ENCODE measurements at regions not wholly inside any gene's neighbourhood (a gene's known extent, or its start where the extent isn't known, plus 50 kb on each side); places are given as distances from the start of the nearest gene placed in this dataset.
A peak's percentile ranks its signal among the peaks of the same experiment; 100 is the strongest.

DNA sequence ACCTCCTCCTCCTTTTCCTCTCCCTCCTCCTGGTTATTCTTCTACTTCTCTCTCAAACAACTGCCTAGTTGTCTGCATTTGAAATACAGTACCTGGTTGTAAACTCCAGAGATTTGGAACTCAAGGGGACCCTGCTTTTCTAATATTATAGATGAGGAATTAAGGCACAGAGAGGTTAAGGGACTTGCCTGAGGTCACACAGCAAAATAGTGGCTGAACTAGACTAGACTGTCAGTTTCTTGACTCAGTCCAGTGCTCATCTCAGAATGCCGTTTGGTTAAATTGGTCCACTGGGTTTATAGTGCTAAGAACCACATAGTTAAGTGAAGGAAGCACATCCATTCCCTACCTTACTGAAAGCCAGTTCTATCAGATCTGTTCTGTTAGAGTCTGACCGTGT, 105.9 kb upstream of the VASH1 start:
- Histone ChIP-seq H3K27ac (no peak overlapping the region), H3K79me2 (ENCODE audit: low read depth) (no peaks in the 10 kb centered on the region), H3K9ac (no peak overlapping the region), H2AFZ (replicated peaks) (no peak overlapping the region), H3K36me3 (no peaks in the 10 kb centered on the region), H3K4me2 (no peak overlapping the region), H3K4me3 (no peak overlapping the region), H3K4me1 (peaks cover 8% of the 10 kb centered on the region), H3K9me3 (ENCODE audit: low read depth) (peaks cover 12% of the 10 kb centered on the region), H3F3A (ENCODE audit: low read depth) (no peaks in the 10 kb centered on the region), H4K20me1 (ENCODE audit: low read depth) (no peaks in the 10 kb centered on the region), H3K27me3 (no peaks in the 10 kb centered on the region)
- Mint-ChIP-seq H3K27ac (no peak overlapping the region), H3K4me3 (no peak overlapping the region), H3K36me3 (no peaks in the 10 kb centered on the region), H3K4me1 (peaks cover 9% of the 10 kb centered on the region), H3K9me3 (peaks cover 12% of the 10 kb centered on the region), H3K27me3 (ENCODE audit: insufficient read depth, low read depth) (peaks cover 4% of the 10 kb centered on the region)
- TF ChIP-seq EZH2phosphoT487 (IDR thresholded peaks at IDR 0.05) (no peak), EZH2 (IDR thresholded peaks at IDR 0.05) (no peak)
- TF ChIP-seq, protein P1, sequence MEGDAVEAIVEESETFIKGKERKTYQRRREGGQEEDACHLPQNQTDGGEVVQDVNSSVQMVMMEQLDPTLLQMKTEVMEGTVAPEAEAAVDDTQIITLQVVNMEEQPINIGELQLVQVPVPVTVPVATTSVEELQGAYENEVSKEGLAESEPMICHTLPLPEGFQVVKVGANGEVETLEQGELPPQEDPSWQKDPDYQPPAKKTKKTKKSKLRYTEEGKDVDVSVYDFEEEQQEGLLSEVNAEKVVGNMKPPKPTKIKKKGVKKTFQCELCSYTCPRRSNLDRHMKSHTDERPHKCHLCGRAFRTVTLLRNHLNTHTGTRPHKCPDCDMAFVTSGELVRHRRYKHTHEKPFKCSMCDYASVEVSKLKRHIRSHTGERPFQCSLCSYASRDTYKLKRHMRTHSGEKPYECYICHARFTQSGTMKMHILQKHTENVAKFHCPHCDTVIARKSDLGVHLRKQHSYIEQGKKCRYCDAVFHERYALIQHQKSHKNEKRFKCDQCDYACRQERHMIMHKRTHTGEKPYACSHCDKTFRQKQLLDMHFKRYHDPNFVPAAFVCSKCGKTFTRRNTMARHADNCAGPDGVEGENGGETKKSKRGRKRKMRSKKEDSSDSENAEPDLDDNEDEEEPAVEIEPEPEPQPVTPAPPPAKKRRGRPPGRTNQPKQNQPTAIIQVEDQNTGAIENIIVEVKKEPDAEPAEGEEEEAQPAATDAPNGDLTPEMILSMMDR (IDR thresholded peaks at IDR 0.05), result no peak
- DNase-seq (ENCODE audit: low spot score), result no peak

DNA sequence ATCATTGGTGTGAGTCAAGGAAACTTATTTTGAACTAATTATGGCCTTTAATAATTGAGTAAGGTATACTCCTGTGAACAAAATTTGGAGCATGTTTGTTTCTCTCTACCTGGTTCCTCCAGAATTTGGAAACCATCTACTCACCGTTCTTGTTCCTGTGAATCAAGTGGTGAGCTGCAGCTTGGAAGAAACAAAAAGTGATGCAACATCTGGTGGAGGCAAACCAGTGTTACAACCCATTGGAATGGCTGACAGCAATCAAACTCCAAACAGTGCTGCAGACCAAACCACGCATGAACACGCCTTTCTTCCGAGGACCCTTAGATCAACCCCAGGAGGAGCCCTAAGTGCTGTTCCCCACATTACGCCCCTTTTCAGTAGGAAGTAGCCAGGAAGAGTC, 104.7 kb upstream of the VASH1 start:
- Histone ChIP-seq H3K4me1 (peaks cover 8% of the 10 kb centered on the region), H4K20me1 (ENCODE audit: low read depth) (no peaks in the 10 kb centered on the region), H3K79me2 (ENCODE audit: low read depth) (no peaks in the 10 kb centered on the region), H3K36me3 (no peaks in the 10 kb centered on the region), H2AFZ (replicated peaks) (no peak overlapping the region), H3K9ac (no peak overlapping the region), H3K27me3 (no peaks in the 10 kb centered on the region), H3F3A (ENCODE audit: low read depth) (no peaks in the 10 kb centered on the region), H3K4me2 (no peak overlapping the region), H3K27ac (no peak overlapping the region), H3K4me3 (no peak overlapping the region), H3K9me3 (ENCODE audit: low read depth) (peaks cover 12% of the 10 kb centered on the region)
- no peak for DNase-seq (ENCODE audit: low spot score)
- Mint-ChIP-seq H3K27me3 (ENCODE audit: insufficient read depth, low read depth) (peaks cover 4% of the 10 kb centered on the region), H3K36me3 (no peaks in the 10 kb centered on the region), H3K27ac (peak overlapping the region; percentile 84), H3K4me1 (peaks cover 9% of the 10 kb centered on the region), H3K9me3 (peaks cover 12% of the 10 kb centered on the region), H3K4me3 (no peak overlapping the region)
- no peak for TF ChIP-seq EZH2phosphoT487 (IDR thresholded peaks at IDR 0.05)
- TF ChIP-seq, protein P1 (IDR thresholded peaks at IDR 0.05), result no peak
- no peak for TF ChIP-seq EZH2 (IDR thresholded peaks at IDR 0.05)

DNA sequence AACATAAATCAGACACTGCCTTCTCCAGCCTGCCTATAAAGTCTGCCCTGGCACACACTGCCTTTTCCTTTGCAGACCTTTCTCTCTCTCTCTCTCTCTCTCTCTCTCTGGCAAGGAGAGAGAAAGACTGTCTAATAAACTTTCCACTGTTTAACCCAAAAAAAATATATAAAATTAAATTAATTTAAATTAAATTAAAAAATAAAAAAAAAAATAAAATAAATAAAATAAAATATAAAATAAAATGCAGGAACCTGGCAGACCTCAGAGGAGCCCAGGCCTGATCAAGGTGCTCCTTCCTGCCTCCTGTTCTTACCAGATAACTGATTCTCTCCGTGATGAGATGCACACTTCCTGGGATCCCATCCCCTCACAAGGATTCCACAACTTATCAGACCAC, 103.9 kb upstream of the VASH1 start:
- Histone ChIP-seq H2AFZ (replicated peaks) (no peak overlapping the region), H4K20me1 (ENCODE audit: low read depth) (no peaks in the 10 kb centered on the region), H3K27ac (no peak overlapping the region), H3K4me1 (no peaks in the 10 kb centered on the region), H3K9ac (no peak overlapping the region), H3K36me3 (no peaks in the 10 kb centered on the region), H3F3A (ENCODE audit: low read depth) (no peaks in the 10 kb centered on the region), H3K27me3 (no peaks in the 10 kb centered on the region), H3K4me3 (no peak overlapping the region), H3K9me3 (ENCODE audit: low read depth) (peaks cover 12% of the 10 kb centered on the region), H3K4me2 (no peak overlapping the region), H3K79me2 (ENCODE audit: low read depth) (no peaks in the 10 kb centered on the region)
- TF ChIP-seq, protein P1 (IDR thresholded peaks at IDR 0.05), result no peak
- no peak for DNase-seq (ENCODE audit: low spot score)
- no peaks in the 10 kb centered on the region for H3K36me3 Mint-ChIP-seq
- H3K27ac Mint-ChIP-seq, result no peak overlapping the region
- peaks cover 15% of the 10 kb centered on the region for H3K9me3 Mint-ChIP-seq
- peaks cover 4% of the 10 kb centered on the region for H3K4me1 Mint-ChIP-seq
- no peak overlapping the region for H3K4me3 Mint-ChIP-seq
- H3K27me3 Mint-ChIP-seq (ENCODE audit: insufficient read depth, low read depth), result peaks cover 3% of the 10 kb centered on the region

DNA sequence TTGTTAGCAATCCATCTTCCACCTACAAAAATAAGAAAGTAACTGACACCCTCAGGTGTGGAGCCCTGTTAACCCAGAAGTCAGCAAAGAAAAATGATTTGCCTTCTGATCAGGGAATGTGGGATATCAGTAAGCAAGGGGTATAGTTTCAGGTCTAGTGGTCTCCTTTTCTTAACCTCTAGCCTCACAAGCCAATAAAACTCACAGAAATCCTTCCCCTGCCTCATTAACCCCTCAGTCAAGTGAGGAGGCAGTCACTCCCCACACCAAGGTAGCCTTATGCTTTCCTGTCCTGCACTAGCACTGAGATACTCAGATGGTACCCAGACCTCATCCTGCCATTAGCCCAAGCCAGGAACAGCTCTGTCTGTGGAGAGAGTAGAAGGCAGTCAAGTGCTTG, 103.4 kb upstream of the VASH1 start:
- no peak overlapping the region for H3K4me3 ChIP-seq
- no peaks in the 10 kb centered on the region for H4K20me1 ChIP-seq (ENCODE audit: low read depth)
- no peak overlapping the region for H3K9ac ChIP-seq
- no peak for TF ChIP-seq EZH2 (IDR thresholded peaks at IDR 0.05)
- TF ChIP-seq, protein P1 (IDR thresholded peaks at IDR 0.05), result no peak
- TF ChIP-seq EZH2phosphoT487 (IDR thresholded peaks at IDR 0.05), result no peak
- no peak overlapping the region for H3K27ac Mint-ChIP-seq
- no peak overlapping the region for H3K4me2 ChIP-seq
- no peak overlapping the region for H2AFZ ChIP-seq (replicated peaks)
- DNase-seq (ENCODE audit: low spot score), result no peak
- H3K4me1 Mint-ChIP-seq, result peaks cover 3% of the 10 kb centered on the region
- no peaks in the 10 kb centered on the region for H3K36me3 Mint-ChIP-seq
- no peaks in the 10 kb centered on the region for H3K36me3 ChIP-seq
- H3K27me3 ChIP-seq, result no peaks in the 10 kb centered on the region
- H3K4me1 ChIP-seq, result no peaks in the 10 kb centered on the region
- H3F3A ChIP-seq (ENCODE audit: low read depth), result no peaks in the 10 kb centered on the region
- H3K9me3 ChIP-seq (ENCODE audit: low read depth), result peaks cover 12% of the 10 kb centered on the region
- H3K27me3 Mint-ChIP-seq (ENCODE audit: insufficient read depth, low read depth), result peaks cover 3% of the 10 kb centered on the region
- peaks cover 15% of the 10 kb centered on the region for H3K9me3 Mint-ChIP-seq
- no peak overlapping the region for H3K4me3 Mint-ChIP-seq
- H3K27ac ChIP-seq, result no peak overlapping the region
- H3K79me2 ChIP-seq (ENCODE audit: low read depth), result no peaks in the 10 kb centered on the region
